ENCODE measurements at regions not wholly inside any gene's neighbourhood (a gene's known extent, or its start where the extent isn't known, plus 50 kb on each side); places are given as distances from the start of the nearest gene placed in this dataset.

DNA sequence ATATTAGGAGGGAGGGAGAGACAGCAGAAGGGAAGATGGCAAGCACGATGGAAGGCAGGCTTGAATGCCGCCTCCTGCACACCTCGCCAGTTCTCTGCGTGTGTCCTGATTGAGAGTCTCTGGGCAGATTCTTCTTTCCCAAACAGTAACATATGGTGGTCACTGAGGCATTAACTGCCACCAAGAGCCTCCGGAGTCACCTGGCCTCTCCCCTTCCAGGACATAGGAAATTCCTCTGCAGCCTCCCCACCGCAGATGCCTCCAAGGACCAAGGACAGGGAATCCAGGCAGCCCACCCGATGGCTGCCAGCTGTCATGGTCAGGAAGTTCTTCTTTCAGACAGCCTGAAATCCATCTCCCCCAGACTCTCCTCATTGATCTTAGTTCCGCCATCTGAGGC is 149.3 kb downstream of the ENGASE start:
- no peak for TF ChIP-seq CEBPB (IDR thresholded peaks at IDR 0.05; ENCODE audit: borderline replicate concordance, low read depth, low read length)
- TF ChIP-seq MAFF (IDR thresholded peaks at IDR 0.05; ENCODE audit: low read depth, low read length): no peak
- no peak for TF ChIP-seq KLF6 (CRISPR knock-in tag; IDR thresholded peaks at IDR 0.05)
- TF ChIP-seq ZNF501 (CRISPR knock-in tag; IDR thresholded peaks at IDR 0.05): no peak
- TF ChIP-seq YEATS2 (CRISPR knock-in tag; IDR thresholded peaks at IDR 0.05; ENCODE audit: borderline replicate concordance): no peak
- no peak for TF ChIP-seq TCF12 (IDR thresholded peaks at IDR 0.05)
- TF ChIP-seq TCF12 (CRISPR knock-in tag; IDR thresholded peaks at IDR 0.05): no peak
- TF ChIP-seq, protein P1, sequence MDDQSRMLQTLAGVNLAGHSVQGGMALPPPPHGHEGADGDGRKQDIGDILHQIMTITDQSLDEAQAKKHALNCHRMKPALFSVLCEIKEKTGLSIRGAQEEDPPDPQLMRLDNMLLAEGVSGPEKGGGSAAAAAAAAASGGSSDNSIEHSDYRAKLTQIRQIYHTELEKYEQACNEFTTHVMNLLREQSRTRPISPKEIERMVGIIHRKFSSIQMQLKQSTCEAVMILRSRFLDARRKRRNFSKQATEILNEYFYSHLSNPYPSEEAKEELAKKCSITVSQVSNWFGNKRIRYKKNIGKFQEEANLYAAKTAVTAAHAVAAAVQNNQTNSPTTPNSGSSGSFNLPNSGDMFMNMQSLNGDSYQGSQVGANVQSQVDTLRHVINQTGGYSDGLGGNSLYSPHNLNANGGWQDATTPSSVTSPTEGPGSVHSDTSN (CRISPR knock-in tag; IDR thresholded peaks at IDR 0.05; ENCODE audit: borderline replicate concordance): no peak

Measured in HepG2 (cell line).